SK-N-SH (cell line): ENCODE measurements at regions not wholly inside any gene's neighbourhood (a gene's known extent, or its start where the extent isn't known, plus 50 kb on each side); places are given as distances from the start of the nearest gene placed in this dataset.

Source experiments
- CTCF ChIP-seq: fragments of 200-600 bp; sonication (generic); IDR thresholded peaks from 2 replicates; pipeline ENCODE4 v1.6.1; 2017; ENCODE audit warnings: antibody characterized with exemption, mild to moderate bottlenecking, moderate library complexity
- EP300 ChIP-seq, 2 experiments: IDR thresholded peaks; 2 replicates each; pipeline versions ENCODE4 v1.4.0 to v1.6.1; 2012; ENCODE audit warnings: borderline replicate concordance in 1 of 2, low read depth in 1 of 2, low read length in 1 of 2
- EZH2phosphoT487 ChIP-seq: fragments of 200-600 bp; sonication (generic); IDR thresholded peaks from 2 replicates; pipeline ENCODE4 v1.6.1; 2017; ENCODE audit warnings: low read depth, mixed run types, mild to moderate bottlenecking, antibody characterized with exemption, moderate library complexity, borderline replicate concordance
- MAX ChIP-seq: IDR thresholded peaks from 2 replicates; pipeline ENCODE4 v1.4.0; 2012; ENCODE audit warnings: low read depth
- REST ChIP-seq: IDR thresholded peaks from 2 replicates; pipeline ENCODE4 v1.6.1; 2012; ENCODE audit warnings: mild to moderate bottlenecking, low read depth, low read length, moderate library complexity
- RXRA ChIP-seq: IDR thresholded peaks from 2 replicates; pipeline ENCODE4 v1.4.0; 2012; ENCODE audit warnings: low read depth, mild to moderate bottlenecking, borderline replicate concordance
- SIN3A ChIP-seq: IDR thresholded peaks from 2 replicates; pipeline ENCODE4 v1.6.1; 2012; ENCODE audit warnings: low read depth, mild to moderate bottlenecking, low read length, moderate library complexity, borderline replicate concordance
- SMC3 ChIP-seq: IDR thresholded peaks from 2 replicates; pipeline ENCODE4 v1.6.1; 2012; ENCODE audit warnings: low read depth, low read length, improper control_type of control experiment
- TAF1 ChIP-seq: IDR thresholded peaks from 2 replicates; pipeline ENCODE4 v1.6.1; 2012; ENCODE audit warnings: low read depth, mild to moderate bottlenecking, low read length, moderate library complexity, borderline replicate concordance
- YY1 ChIP-seq: IDR thresholded peaks from 2 replicates; pipeline ENCODE4 v1.4.0; 2012; ENCODE audit warnings: low read depth, mild to moderate bottlenecking
- TF ChIP-seq, protein P1 (sequence below): IDR thresholded peaks from 2 replicates; pipeline ENCODE4 v1.4.0; 2012; ENCODE audit warnings: low read depth, borderline replicate concordance

DNA sequence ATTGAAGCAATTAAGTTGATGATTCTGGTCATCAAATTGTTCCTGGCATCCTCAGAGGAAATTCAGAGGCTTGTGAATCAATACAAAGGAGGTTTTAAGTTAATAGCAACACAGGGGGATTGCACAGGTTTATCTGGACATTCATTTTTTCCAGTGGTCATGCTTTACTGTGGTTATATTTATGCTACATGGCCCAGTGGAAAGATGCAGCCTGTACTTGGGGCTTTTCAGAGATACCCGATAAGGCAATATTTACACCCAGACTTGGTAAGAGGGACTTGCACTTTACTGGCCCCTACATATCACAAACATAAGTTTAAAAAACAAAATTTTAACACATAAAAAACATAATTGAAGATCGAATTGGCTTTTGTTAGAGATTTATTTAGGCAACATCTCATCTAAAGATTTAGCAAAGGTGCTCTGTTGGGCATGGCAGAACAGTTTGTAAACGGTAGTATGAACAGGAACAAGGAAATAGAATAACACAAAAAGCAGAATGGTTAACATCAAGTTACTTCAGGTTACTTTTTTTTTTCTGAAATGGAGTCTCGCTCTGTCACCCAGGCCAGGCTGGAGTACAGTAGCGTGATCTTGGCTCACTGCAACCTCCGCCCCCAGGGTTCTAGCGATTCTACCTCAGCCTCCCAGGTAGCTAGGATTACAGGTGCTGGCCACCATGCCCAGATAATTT, 49.7 kb upstream of the GLDC start:
- no peak for TF ChIP-seq CTCF
- TF ChIP-seq EZH2phosphoT487, result no peak
- no peak for TF ChIP-seq RXRA
- no peak for TF ChIP-seq REST
- TF ChIP-seq MAX, result no peak
- TF ChIP-seq TAF1, result no peak
- no peak for TF ChIP-seq SMC3
- TF ChIP-seq, protein P1, sequence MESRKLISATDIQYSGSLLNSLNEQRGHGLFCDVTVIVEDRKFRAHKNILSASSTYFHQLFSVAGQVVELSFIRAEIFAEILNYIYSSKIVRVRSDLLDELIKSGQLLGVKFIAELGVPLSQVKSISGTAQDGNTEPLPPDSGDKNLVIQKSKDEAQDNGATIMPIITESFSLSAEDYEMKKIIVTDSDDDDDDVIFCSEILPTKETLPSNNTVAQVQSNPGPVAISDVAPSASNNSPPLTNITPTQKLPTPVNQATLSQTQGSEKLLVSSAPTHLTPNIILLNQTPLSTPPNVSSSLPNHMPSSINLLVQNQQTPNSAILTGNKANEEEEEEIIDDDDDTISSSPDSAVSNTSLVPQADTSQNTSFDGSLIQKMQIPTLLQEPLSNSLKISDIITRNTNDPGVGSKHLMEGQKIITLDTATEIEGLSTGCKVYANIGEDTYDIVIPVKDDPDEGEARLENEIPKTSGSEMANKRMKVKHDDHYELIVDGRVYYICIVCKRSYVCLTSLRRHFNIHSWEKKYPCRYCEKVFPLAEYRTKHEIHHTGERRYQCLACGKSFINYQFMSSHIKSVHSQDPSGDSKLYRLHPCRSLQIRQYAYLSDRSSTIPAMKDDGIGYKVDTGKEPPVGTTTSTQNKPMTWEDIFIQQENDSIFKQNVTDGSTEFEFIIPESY, result no peak
- no peak for TF ChIP-seq SIN3A
- no peak for TF ChIP-seq YY1
- no peak for TF ChIP-seq EP300 (IDR thresholded peaks at IDR 0.05; ENCODE audit: borderline replicate concordance in 1 of 2, low read depth in 1 of 2, low read length in 1 of 2)
